ENCODE measurements at regions not wholly inside any gene's neighbourhood (a gene's known extent, or its start where the extent isn't known, plus 50 kb on each side); places are given as distances from the start of the nearest gene placed in this dataset.

DNA sequence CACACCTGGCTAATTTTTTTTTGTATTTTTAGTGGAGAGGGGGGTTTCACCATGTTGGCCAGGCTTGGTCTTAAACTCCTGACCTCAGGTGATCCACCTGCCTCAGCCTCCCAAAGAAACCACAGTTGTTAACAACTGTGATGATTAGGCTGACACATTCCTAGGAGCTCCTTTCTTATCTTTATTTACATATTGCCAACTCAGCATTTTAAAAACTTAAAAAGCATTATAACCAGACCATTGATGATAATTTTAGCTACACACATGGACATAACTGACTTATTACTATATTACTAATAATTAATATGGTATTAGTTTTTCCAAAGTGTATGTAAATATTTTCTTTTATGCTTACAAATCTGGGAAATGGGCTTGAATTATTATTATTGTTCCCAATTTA, 82.9 kb upstream of the FAT3 start:
- no peaks in the 10 kb centered on the region for H3K4me1 ChIP-seq (ENCODE audit: control insufficient read depth, insufficient read depth, low read length)
- no peak overlapping the region for H3K9ac ChIP-seq (ENCODE audit: low read length in 2 of 2)
- no peaks in the 10 kb centered on the region for H3K36me3 ChIP-seq (ENCODE audit: control insufficient read depth in 2 of 2, insufficient read depth in 2 of 2, low read length in 2 of 2)
- no peaks in the 10 kb centered on the region for H3K27me3 ChIP-seq (ENCODE audit: control insufficient read depth in 1 of 2, insufficient read depth in 2 of 2, low read length in 2 of 2)
- H3K27ac ChIP-seq (ENCODE audit: low read length): no peak overlapping the region
- H3K4me3 ChIP-seq (ENCODE audit: low read length in 2 of 2): no peak overlapping the region
- no peaks in the 10 kb centered on the region for H3K9me3 ChIP-seq (ENCODE audit: control insufficient read depth in 2 of 2, low read length in 2 of 2)

- Histone ChIP-seq H3K9ac (ENCODE audit: low read length in 2 of 2) (no peak overlapping the region), H3K27ac (ENCODE audit: low read length) (no peak overlapping the region), H3K36me3 (ENCODE audit: control insufficient read depth in 2 of 2, insufficient read depth in 2 of 2, low read length in 2 of 2) (no peaks in the 10 kb centered on the region), H3K4me3 (ENCODE audit: low read length in 2 of 2) (no peak overlapping the region), H3K27me3 (ENCODE audit: control insufficient read depth in 1 of 2, insufficient read depth in 2 of 2, low read length in 2 of 2) (no peaks in the 10 kb centered on the region), H3K9me3 (ENCODE audit: control insufficient read depth in 2 of 2, low read length in 2 of 2) (no peaks in the 10 kb centered on the region), H3K4me1 (ENCODE audit: control insufficient read depth, insufficient read depth, low read length) (no peaks in the 10 kb centered on the region)
Measured at GRCh38 chr11:92141159-92141558, 83.5 kb upstream of the FAT3 start.

GRCh38 chr11:92140021-92140420, 84.6 kb upstream of the FAT3 start:
- Histone ChIP-seq H3K4me1 (ENCODE audit: control insufficient read depth, insufficient read depth, low read length) (no peaks in the 10 kb centered on the region), H3K4me3 (ENCODE audit: low read length in 2 of 2) (no peak overlapping the region), H3K27ac (ENCODE audit: low read length) (no peak overlapping the region), H3K27me3 (ENCODE audit: control insufficient read depth in 1 of 2, insufficient read depth in 2 of 2, low read length in 2 of 2) (no peaks in the 10 kb centered on the region), H3K36me3 (ENCODE audit: control insufficient read depth in 2 of 2, insufficient read depth in 2 of 2, low read length in 2 of 2) (no peaks in the 10 kb centered on the region), H3K9ac (ENCODE audit: low read length in 2 of 2) (no peak overlapping the region), H3K9me3 (ENCODE audit: control insufficient read depth in 2 of 2, low read length in 2 of 2) (no peaks in the 10 kb centered on the region)

DNA sequence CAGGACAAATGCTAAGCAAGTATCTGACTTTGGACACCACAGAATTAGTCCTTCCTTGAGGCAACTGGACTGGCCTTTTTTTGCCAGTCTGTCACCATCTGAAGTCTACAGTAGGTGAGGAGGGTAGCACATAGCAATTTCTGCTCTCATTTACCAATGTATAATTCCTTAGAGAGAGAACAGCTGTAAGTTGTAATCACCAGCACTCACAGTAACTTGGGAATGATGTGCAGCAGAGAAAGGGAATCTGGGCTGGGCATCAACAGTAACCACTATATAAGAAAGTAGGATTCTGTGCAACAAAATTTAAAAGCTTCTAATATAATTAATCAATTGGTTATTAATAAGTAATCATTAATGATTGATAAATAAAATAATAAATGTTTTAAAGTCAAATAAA, 86.3 kb upstream of the FAT3 start:
- no peak overlapping the region for H3K9ac ChIP-seq (ENCODE audit: low read length in 2 of 2)
- H3K4me1 ChIP-seq (ENCODE audit: control insufficient read depth, insufficient read depth, low read length): no peaks in the 10 kb centered on the region
- H3K9me3 ChIP-seq (ENCODE audit: control insufficient read depth in 2 of 2, low read length in 2 of 2): no peaks in the 10 kb centered on the region
- H3K27me3 ChIP-seq (ENCODE audit: control insufficient read depth in 1 of 2, insufficient read depth in 2 of 2, low read length in 2 of 2): no peaks in the 10 kb centered on the region
- no peak overlapping the region for H3K4me3 ChIP-seq (ENCODE audit: low read length in 2 of 2)
- H3K27ac ChIP-seq (ENCODE audit: low read length): no peak overlapping the region
- no peaks in the 10 kb centered on the region for H3K36me3 ChIP-seq (ENCODE audit: control insufficient read depth in 2 of 2, insufficient read depth in 2 of 2, low read length in 2 of 2)

- Histone ChIP-seq H3K4me3 (ENCODE audit: low read length in 2 of 2) (no peak overlapping the region), H3K27ac (ENCODE audit: low read length) (no peak overlapping the region), H3K9ac (ENCODE audit: low read length in 2 of 2) (no peak overlapping the region), H3K4me1 (ENCODE audit: control insufficient read depth, insufficient read depth, low read length) (no peaks in the 10 kb centered on the region), H3K27me3 (ENCODE audit: control insufficient read depth in 1 of 2, insufficient read depth in 2 of 2, low read length in 2 of 2) (no peaks in the 10 kb centered on the region), H3K9me3 (ENCODE audit: control insufficient read depth in 2 of 2, low read length in 2 of 2) (no peaks in the 10 kb centered on the region), H3K36me3 (ENCODE audit: control insufficient read depth in 2 of 2, insufficient read depth in 2 of 2, low read length in 2 of 2) (no peaks in the 10 kb centered on the region)
Measured at GRCh38 chr11:92137747-92138146, 86.9 kb upstream of the FAT3 start.

DNA sequence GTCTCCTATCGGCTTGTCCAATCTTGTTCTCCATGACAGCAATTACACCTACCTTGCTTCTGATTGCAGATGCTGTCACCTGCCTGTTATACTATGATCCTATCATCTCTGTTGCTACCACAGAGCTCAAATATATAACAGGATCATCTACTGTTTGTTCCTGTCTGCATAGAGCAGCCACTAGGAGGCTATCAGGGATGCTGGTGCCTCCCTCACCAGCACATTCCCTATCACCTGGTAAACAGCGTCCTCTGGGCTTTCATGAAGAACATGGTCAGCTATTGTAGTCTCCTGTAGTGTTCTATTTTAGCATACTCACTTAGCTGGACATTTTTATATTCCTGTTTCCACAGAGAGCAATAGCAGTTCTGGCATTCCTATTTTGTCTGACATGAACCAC, 87.8 kb upstream of the FAT3 start:
- Histone ChIP-seq H3K9me3 (ENCODE audit: control insufficient read depth in 2 of 2, low read length in 2 of 2) (no peaks in the 10 kb centered on the region), H3K9ac (ENCODE audit: low read length in 2 of 2) (no peak overlapping the region), H3K27me3 (ENCODE audit: control insufficient read depth in 1 of 2, insufficient read depth in 2 of 2, low read length in 2 of 2) (no peaks in the 10 kb centered on the region), H3K36me3 (ENCODE audit: control insufficient read depth in 2 of 2, insufficient read depth in 2 of 2, low read length in 2 of 2) (no peaks in the 10 kb centered on the region), H3K27ac (ENCODE audit: low read length) (no peak overlapping the region), H3K4me1 (ENCODE audit: control insufficient read depth, insufficient read depth, low read length) (no peaks in the 10 kb centered on the region), H3K4me3 (ENCODE audit: low read length in 2 of 2) (no peak overlapping the region)

DNA sequence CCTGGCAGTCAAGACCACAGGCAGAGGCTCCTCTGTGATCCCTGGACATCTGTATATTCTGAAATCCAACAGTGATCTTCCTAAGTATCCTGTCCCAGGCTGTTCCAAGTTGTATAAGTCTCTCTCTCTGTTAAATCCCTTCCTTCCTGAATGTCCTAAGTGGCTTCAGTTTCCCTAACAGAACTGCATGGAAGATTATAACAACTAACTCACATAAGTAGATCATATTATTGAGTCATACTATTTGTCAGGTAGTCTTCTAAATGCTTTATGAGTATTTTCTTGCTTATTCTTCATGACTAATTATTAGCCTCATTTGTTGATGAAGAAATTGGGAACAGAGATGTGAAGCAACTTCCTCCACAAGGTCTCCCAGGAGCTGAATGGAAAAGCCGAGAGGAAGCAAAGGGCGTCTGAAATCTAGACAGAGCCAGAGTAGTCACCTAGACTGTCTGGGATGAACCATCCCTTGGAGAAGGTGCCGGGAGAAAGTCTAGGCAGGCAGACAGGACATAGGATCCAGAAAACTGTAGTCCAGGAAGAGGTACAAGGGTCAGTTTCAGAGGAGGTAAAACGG, 93.2 kb upstream of the FAT3 start:
- H3K9me3 ChIP-seq (ENCODE audit: control insufficient read depth in 2 of 2, low read length in 2 of 2): no peaks in the 10 kb centered on the region
- H3K9ac ChIP-seq (ENCODE audit: low read length in 2 of 2): no peak overlapping the region
- H3K4me1 ChIP-seq (ENCODE audit: control insufficient read depth, insufficient read depth, low read length): no peaks in the 10 kb centered on the region
- no peaks in the 10 kb centered on the region for H3K36me3 ChIP-seq (ENCODE audit: control insufficient read depth in 2 of 2, insufficient read depth in 2 of 2, low read length in 2 of 2)
- H3K27ac ChIP-seq (ENCODE audit: low read length): no peak overlapping the region
- no peak overlapping the region for H3K4me3 ChIP-seq (ENCODE audit: low read length in 2 of 2)
- H3K27me3 ChIP-seq (ENCODE audit: control insufficient read depth in 1 of 2, insufficient read depth in 2 of 2, low read length in 2 of 2): no peaks in the 10 kb centered on the region

- Histone ChIP-seq H3K27me3 (ENCODE audit: control insufficient read depth in 1 of 2, insufficient read depth in 2 of 2, low read length in 2 of 2) (no peaks in the 10 kb centered on the region), H3K27ac (ENCODE audit: low read length) (no peak overlapping the region), H3K9me3 (ENCODE audit: control insufficient read depth in 2 of 2, low read length in 2 of 2) (no peaks in the 10 kb centered on the region), H3K36me3 (ENCODE audit: control insufficient read depth in 2 of 2, insufficient read depth in 2 of 2, low read length in 2 of 2) (no peaks in the 10 kb centered on the region), H3K4me1 (ENCODE audit: control insufficient read depth, insufficient read depth, low read length) (no peaks in the 10 kb centered on the region), H3K9ac (ENCODE audit: low read length in 2 of 2) (no peak overlapping the region), H3K4me3 (ENCODE audit: low read length in 2 of 2) (no peak overlapping the region)
Measured at GRCh38 chr11:92130421-92130831, 94.2 kb upstream of the FAT3 start.

DNA sequence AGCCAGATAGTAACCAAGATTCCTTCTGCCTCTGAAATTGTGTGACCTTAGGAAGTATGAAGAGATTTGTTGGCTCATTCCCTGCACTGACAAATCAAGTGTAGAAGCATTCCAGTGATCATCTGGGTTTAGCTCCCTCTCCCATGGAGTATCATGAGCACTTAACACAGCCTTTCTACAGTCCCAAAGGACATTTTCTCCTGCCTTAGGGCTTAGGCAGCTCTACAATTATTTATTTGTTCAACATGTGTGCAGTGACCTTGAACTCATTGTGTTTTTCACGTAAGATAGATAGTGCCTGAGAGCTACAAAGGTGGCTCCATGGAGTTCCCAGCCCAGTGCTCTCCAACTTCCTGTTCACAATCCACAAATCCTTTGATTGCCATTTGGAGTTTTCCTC, 94.8 kb upstream of the FAT3 start:
- Histone ChIP-seq H3K36me3 (ENCODE audit: control insufficient read depth in 2 of 2, insufficient read depth in 2 of 2, low read length in 2 of 2) (no peaks in the 10 kb centered on the region), H3K27ac (ENCODE audit: low read length) (no peak overlapping the region)

GRCh38 chr11:92128026-92128425, 96.6 kb upstream of the FAT3 start:
- Histone ChIP-seq H3K9me3 (ENCODE audit: control insufficient read depth in 2 of 2, low read length in 2 of 2) (no peaks in the 10 kb centered on the region), H3K27me3 (ENCODE audit: control insufficient read depth in 1 of 2, insufficient read depth in 2 of 2, low read length in 2 of 2) (no peaks in the 10 kb centered on the region), H3K27ac (ENCODE audit: low read length) (no peak overlapping the region), H3K4me3 (ENCODE audit: low read length in 2 of 2) (no peak overlapping the region), H3K36me3 (ENCODE audit: control insufficient read depth in 2 of 2, insufficient read depth in 2 of 2, low read length in 2 of 2) (no peaks in the 10 kb centered on the region), H3K4me1 (ENCODE audit: control insufficient read depth, insufficient read depth, low read length) (no peaks in the 10 kb centered on the region), H3K9ac (ENCODE audit: low read length in 2 of 2) (no peak overlapping the region)

More for the DNA sequence above, 94.8 kb upstream of the FAT3 start:
- Histone ChIP-seq H3K27me3 (ENCODE audit: control insufficient read depth in 1 of 2, insufficient read depth in 2 of 2, low read length in 2 of 2) (no peaks in the 10 kb centered on the region), H3K4me1 (ENCODE audit: control insufficient read depth, insufficient read depth, low read length) (no peaks in the 10 kb centered on the region), H3K9ac (ENCODE audit: low read length in 2 of 2) (no peak overlapping the region), H3K9me3 (ENCODE audit: control insufficient read depth in 2 of 2, low read length in 2 of 2) (no peaks in the 10 kb centered on the region), H3K4me3 (ENCODE audit: low read length in 2 of 2) (no peak overlapping the region)

GRCh38 chr11:92125321-92125720, 99.3 kb upstream of the FAT3 start:
- no peak overlapping the region for H3K4me3 ChIP-seq (ENCODE audit: low read length in 2 of 2)
- no peaks in the 10 kb centered on the region for H3K36me3 ChIP-seq (ENCODE audit: control insufficient read depth in 2 of 2, insufficient read depth in 2 of 2, low read length in 2 of 2)
- no peak overlapping the region for H3K9ac ChIP-seq (ENCODE audit: low read length in 2 of 2)
- peaks cover 2 to 3% of the 10 kb centered on the region in 2 donors for H3K9me3 ChIP-seq (ENCODE audit: control insufficient read depth in 2 of 2, low read length in 2 of 2)
- no peaks in the 10 kb centered on the region for H3K27me3 ChIP-seq (ENCODE audit: control insufficient read depth in 1 of 2, insufficient read depth in 2 of 2, low read length in 2 of 2)
- H3K4me1 ChIP-seq (ENCODE audit: control insufficient read depth, insufficient read depth, low read length): no peaks in the 10 kb centered on the region
- H3K27ac ChIP-seq (ENCODE audit: low read length): no peak overlapping the region

Data from stomach smooth muscle (tissue), 2 donors.